Fibroblast of pulmonary artery (primary cell): ENCODE measurements at regions not wholly inside any gene's neighbourhood (a gene's known extent, or its start where the extent isn't known, plus 50 kb on each side); places are given as distances from the start of the nearest gene placed in this dataset.

Experiments
- DNase-seq: peaks from one replicate; pipeline ENCODE4 v3.0.0-alpha.2; 2010; ENCODE audit warnings: low read depth
- H3K4me3 ChIP-seq: replicated peaks from 2 replicates; pipeline ENCODE4 v1.5.1; 2011; ENCODE audit warnings: low read depth, mild to moderate bottlenecking, control low read depth, low read length, moderate library complexity
- TF ChIP-seq, protein P1 (sequence below): IDR thresholded peaks from 2 replicates; pipeline ENCODE4 v1.5.1; 2011; ENCODE audit warnings: mild to moderate bottlenecking, control low read depth, low read length, inconsistent platforms; ENCODE audit errors: missing control alignments

DNA sequence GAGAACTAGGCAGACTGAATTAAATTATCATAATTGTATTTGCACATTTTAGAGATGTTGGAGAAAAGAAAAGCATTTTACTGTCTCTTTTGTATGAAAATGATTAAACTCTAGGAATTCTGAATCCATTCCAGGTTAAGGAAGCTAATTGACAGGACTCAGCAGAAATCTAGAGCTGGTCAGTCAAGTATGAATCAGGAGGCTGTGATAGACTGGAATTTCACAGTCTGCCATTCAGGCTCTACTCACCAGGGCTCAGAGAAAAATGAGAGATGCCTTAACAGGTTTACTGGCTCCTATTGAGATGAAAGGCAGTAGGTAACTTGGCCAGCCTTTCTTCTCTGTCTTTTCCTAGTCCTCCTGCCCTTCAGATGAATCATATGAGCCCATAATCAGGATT is 693.9 kb upstream of the CHORDC1 start:
- no peak overlapping the region for H3K4me3 ChIP-seq
- no peak for DNase-seq
- TF ChIP-seq, protein P1, sequence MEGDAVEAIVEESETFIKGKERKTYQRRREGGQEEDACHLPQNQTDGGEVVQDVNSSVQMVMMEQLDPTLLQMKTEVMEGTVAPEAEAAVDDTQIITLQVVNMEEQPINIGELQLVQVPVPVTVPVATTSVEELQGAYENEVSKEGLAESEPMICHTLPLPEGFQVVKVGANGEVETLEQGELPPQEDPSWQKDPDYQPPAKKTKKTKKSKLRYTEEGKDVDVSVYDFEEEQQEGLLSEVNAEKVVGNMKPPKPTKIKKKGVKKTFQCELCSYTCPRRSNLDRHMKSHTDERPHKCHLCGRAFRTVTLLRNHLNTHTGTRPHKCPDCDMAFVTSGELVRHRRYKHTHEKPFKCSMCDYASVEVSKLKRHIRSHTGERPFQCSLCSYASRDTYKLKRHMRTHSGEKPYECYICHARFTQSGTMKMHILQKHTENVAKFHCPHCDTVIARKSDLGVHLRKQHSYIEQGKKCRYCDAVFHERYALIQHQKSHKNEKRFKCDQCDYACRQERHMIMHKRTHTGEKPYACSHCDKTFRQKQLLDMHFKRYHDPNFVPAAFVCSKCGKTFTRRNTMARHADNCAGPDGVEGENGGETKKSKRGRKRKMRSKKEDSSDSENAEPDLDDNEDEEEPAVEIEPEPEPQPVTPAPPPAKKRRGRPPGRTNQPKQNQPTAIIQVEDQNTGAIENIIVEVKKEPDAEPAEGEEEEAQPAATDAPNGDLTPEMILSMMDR = no peak

DNA sequence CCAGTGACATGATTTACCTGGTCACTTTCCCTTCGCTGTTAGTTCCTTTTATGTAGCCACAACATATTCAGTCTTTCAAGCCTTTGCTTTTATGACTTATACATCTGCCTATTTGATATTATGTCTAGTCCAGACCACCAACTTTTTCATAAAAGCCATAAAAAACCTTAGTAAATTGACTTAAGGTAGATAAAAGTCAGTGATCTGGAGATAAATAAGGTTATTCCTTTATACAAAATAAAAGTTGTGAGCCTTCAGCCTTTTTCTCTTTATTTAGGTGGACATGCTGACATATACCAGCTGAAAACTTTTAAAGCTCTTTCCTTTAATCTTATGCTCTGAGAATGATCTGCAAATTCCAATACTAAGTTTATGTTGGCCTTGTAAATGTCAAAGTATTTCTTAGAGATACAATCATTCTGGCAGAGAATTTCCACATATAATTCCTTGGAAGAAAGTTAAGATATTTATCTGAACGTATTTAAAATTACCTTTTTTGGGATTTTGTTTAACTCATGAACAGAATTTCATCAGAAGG is 690.4 kb upstream of the CHORDC1 start:
- no peak overlapping the region for H3K4me3 ChIP-seq
- TF ChIP-seq, protein P1 = no peak
- DNase-seq = no peak

DNA sequence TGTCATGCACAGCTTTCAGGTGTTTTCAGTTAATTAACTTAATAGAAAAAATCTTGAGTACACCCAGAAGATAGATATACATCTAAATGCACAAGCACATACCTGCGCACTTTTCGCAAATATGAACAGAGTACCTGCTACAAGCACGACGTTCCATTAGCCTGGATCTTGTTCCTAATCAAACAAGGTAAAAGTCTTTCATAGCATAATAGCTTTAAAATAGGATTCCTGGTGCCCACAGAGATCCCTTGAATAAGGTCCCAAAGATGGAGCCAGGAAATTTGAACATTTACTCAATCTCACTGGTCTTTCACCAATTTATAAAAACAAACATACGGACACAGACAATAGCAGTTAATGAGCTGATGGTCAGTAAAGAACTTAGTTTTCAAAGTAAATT is 689.8 kb upstream of the CHORDC1 start:
- no peak for DNase-seq
- H3K4me3 ChIP-seq = no peak overlapping the region
- TF ChIP-seq, protein P1 = no peak

DNA sequence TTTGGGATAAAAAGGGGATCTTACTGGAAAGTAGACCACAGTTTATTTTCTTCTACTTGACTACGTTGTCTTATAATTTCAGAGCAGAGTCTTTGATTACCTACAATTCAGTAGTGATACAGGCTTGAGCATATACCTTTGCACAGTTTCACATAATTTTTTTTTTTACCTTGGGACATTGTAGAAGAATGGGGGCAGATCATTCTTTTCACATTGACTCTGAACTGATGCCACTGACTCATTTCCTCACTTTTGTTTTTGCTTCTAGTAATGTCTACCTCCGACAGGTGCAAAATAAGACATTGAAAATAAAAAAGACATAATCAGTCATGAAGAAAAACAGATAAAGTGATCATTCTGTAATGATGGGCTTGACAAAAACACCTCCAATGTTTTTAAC is 688.3 kb upstream of the CHORDC1 start:
- TF ChIP-seq, protein P1 = no peak
- DNase-seq = no peak
- H3K4me3 ChIP-seq = no peak overlapping the region

DNA sequence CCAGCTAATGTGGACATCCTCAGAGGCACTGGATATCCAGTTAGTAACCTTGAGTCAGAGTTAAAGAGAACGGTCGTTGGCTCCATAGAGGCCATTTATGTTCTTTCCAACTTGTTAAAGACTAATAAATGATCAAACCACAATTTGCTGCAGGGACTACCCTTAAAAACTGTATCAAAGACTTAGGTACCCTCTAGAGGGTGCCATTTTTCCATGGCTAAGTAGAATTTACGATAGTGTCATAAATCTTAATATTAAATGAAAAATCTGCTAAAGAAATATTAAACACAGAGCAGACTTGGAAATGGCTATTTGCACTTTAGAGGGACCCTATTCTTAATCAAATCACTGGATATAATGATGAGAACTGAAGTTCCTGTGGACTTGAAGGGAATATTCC is 685.2 kb upstream of the CHORDC1 start:
- TF ChIP-seq, protein P1 = no peak
- DNase-seq = peak; percentile 0
- no peak overlapping the region for H3K4me3 ChIP-seq

DNA sequence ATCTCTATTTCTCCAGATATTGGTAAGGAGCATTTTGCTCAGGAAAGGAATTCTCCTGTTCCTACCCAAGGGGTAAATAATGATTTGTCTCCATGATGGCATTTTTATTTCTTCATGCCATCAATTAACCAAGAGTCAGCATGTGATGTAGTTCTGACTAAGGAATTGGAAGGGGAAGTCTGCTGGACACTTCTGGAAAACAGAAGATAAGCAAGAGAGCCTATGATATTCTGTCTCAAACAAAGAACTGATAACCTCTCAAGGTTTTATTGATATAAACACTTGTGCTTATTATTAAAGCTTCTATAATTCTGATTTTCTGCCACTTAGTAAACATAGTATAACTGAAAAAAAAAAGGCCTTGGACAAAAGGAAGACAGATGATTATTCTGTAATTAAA is 673.0 kb upstream of the CHORDC1 start:
- no peak for DNase-seq
- no peak overlapping the region for H3K4me3 ChIP-seq
- TF ChIP-seq, protein P1 = no peak

DNA sequence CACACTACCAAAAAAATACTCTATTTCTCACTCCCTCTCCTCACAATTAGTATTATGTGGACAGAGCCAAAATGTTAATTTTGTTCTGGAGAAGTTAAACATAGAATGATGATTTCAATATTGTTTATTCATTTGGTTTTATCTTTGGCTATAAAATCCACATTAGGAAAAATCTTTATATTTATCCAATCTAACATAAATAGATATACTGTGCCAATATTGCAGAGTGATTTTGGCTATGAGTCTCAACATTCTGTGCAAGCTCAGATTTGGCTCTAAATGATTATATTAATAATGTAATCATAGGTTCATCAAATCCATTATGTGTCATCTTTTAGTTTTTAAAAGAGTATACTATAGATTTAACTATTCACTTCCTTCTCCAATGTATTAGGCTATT is 667.5 kb upstream of the CHORDC1 start:
- H3K4me3 ChIP-seq = no peak overlapping the region
- DNase-seq = no peak
- TF ChIP-seq, protein P1 = no peak
